HepG2 (cell line): ENCODE measurements at regions not wholly inside any gene's neighbourhood (a gene's known extent, or its start where the extent isn't known, plus 50 kb on each side); places are given as distances from the start of the nearest gene placed in this dataset.

Source experiments
- ATAC-seq: fragments of 200-7000 bp; cut with Tn5 transposase; 3 replicates; pipeline ENCODE4 v1.9.1; 2020; ENCODE audit warnings: mild to moderate bottlenecking, moderate library complexity
- BruUV-seq: library from RNA; stranded (reverse); fragments of 400-500 nt; replicated peaks from 2 replicates; lab custom pipeline; 2021; lab: Mats Ljungman, UMichigan
- CTCF ChIA-PET: fragments of 300-600 bp; formaldehyde crosslinking; extraction: SDS; loops from one replicate; lab custom pipeline; 2021; ENCODE audit warnings: low total read pairs, inconsistent platforms, low intra/inter-chr PET ratio; lab: Yijun Ruan, JAX
- POLR2A ChIA-PET: fragments of 350-600 bp; sonication (Branson Sonifier 250); formaldehyde crosslinking; loops from one replicate; lab custom pipeline; 2020; ENCODE audit warnings: antibody characterized with exemption, inconsistent platforms; lab: Yijun Ruan, JAX
- DNase-seq: peaks from one replicate; pipeline ENCODE4 v3.0.0-alpha.2; 2015; ENCODE audit warnings: low spot score
- FAIRE-seq: peaks from 3 replicates; lab custom pipeline; 2011; peaks lifted over from hg19 to GRCh38; lab: Jason Lieb, UNC
- H2AFZ ChIP-seq: one replicate; pipeline ENCODE4 v1.6.1; 2011; ENCODE audit warnings: low read length, inconsistent platforms
- H3K27ac ChIP-seq: fragments of 300-600 bp; 3 replicates; pipeline ENCODE4 v1.8.0; 2011; ENCODE audit warnings: mixed run types, mild to moderate bottlenecking, mixed read lengths, low read length, inconsistent platforms; ENCODE audit not compliant: insufficient read depth; ENCODE audit errors: extremely low read length
- H3K27me3 ChIP-seq, 2 experiments: fragments of 200-600 bp in 1 of 2; 2 replicates in 1 of 2; 3 replicates in 1 of 2; pipeline versions ENCODE4 v1.6.0 to v1.8.0; 2011; ENCODE audit warnings: low read length in 2 of 2, mild to moderate bottlenecking in 2 of 2, moderate library complexity in 2 of 2, inconsistent platforms in 1 of 2; ENCODE audit not compliant: insufficient read depth in 2 of 2, control insufficient read depth in 1 of 2
- H3K36me3 ChIP-seq, 2 experiments: fragments of 200-600 bp in 1 of 2; replicated peaks in 1 of 2; 2 replicates in 1 of 2; 3 replicates in 1 of 2; pipeline versions ENCODE4 v1.5.1 to v1.8.0; 2011; ENCODE audit warnings: low read length in 2 of 2, inconsistent platforms in 1 of 2; ENCODE audit not compliant: insufficient read depth in 2 of 2, control insufficient read depth in 1 of 2
- H3K4me1 ChIP-seq: 2 replicates; pipeline ENCODE4 v1.5.1; 2012; ENCODE audit warnings: low read length, inconsistent platforms; ENCODE audit not compliant: insufficient read depth
- H3K4me2 ChIP-seq: 2 replicates; pipeline ENCODE4 v1.6.0; 2011; ENCODE audit warnings: low read depth, low read length, inconsistent platforms
- H3K4me3 ChIP-seq, 3 experiments: fragments of 200-600 bp in 1 of 3; sonication (generic), shearing (Covaris generic) in 1 of 3; replicated peaks in 1 of 3; 2 replicates each; pipeline ENCODE4 v1.5.1; 2011 to 2016; ENCODE audit warnings: low read length in 3 of 3, inconsistent platforms in 2 of 3, low read depth in 2 of 3, mild to moderate bottlenecking in 2 of 3, control low read depth in 1 of 3, mixed read lengths in 1 of 3; ENCODE audit not compliant: insufficient read depth in 1 of 3
- H3K79me2 ChIP-seq: one replicate; pipeline ENCODE4 v1.6.1; 2011; ENCODE audit warnings: low read length, inconsistent platforms; ENCODE audit not compliant: insufficient read depth
- H3K9ac ChIP-seq: 2 replicates; pipeline ENCODE4 v1.6.0; 2011; ENCODE audit warnings: mild to moderate bottlenecking, low read depth, low read length, inconsistent platforms; ENCODE audit not compliant: insufficient read depth
- H3K9me3 ChIP-seq: 2 replicates; pipeline ENCODE4 v1.5.1; 2012; ENCODE audit warnings: mild to moderate bottlenecking, low read length
- H4K20me1 ChIP-seq: 2 replicates; pipeline ENCODE4 v1.6.0; 2011; ENCODE audit warnings: inconsistent platforms, mild to moderate bottlenecking, low read length, moderate library complexity; ENCODE audit not compliant: insufficient read depth
- CREB1 ChIP-seq, 2 experiments: fragments of 450-650 bp in 1 of 2; IDR thresholded peaks; 2 replicates each; pipeline ENCODE4 v1.6.1; 2016 to 2017; ENCODE audit warnings: control low read depth in 1 of 2, mild to moderate bottlenecking in 1 of 2, missing compliant biosample characterization in 1 of 2, missing genetic modification characterization in 1 of 2
- GABPA ChIP-seq, 2 experiments: IDR thresholded peaks; 2 replicates each; pipeline ENCODE4 v1.6.1; 2011 to 2016; ENCODE audit warnings: low read depth in 2 of 2, low read length in 1 of 2, missing biosample characterization in 1 of 2, missing genetic modification characterization in 1 of 2
- PATZ1 ChIP-seq: sonication (generic); formaldehyde crosslinking; IDR thresholded peaks from 2 replicates; pipeline ENCODE4 v1.4.0; 2020; ENCODE audit warnings: missing genetic modification reagents
- ZBTB14 ChIP-seq: sonication (generic); formaldehyde crosslinking; IDR thresholded peaks from 2 replicates; pipeline ENCODE4 v1.4.0; 2020; ENCODE audit warnings: missing genetic modification reagents
- ZNF281 ChIP-seq: sonication (generic); formaldehyde crosslinking; IDR thresholded peaks from 2 replicates; pipeline ENCODE4 v1.4.0; 2020; ENCODE audit warnings: missing genetic modification reagents, borderline replicate concordance
- ZNF383 ChIP-seq: sonication (generic); formaldehyde crosslinking; IDR thresholded peaks from 2 replicates; pipeline ENCODE4 v1.4.0; 2020; ENCODE audit warnings: missing genetic modification reagents, mild to moderate bottlenecking, borderline replicate concordance
- ZNF704 ChIP-seq: sonication (generic); formaldehyde crosslinking; IDR thresholded peaks from 2 replicates; pipeline ENCODE4 v1.8.1; 2023; ENCODE audit warnings: mild to moderate bottlenecking, inconsistent platforms, moderate library complexity, missing genetic modification reagents, borderline replicate concordance
- ZUFSP ChIP-seq: sonication (generic); formaldehyde crosslinking; IDR thresholded peaks from 2 replicates; pipeline ENCODE4 v1.9.0; 2021; ENCODE audit warnings: missing genetic modification reagents, mild to moderate bottlenecking, borderline replicate concordance
- WGBS: methylation state at CpG from one replicate; pipeline ENCODE4 v1.1.6; 2017; ENCODE audit warnings: low lambda C conversion rate; 5-methylcytosine and 5-hydroxymethylcytosine counted together
- in situ Hi-C: cut with HindIII; loops from 2 replicates; pipeline ENCODE4 v1.10.0; 2017; ENCODE audit warnings: low pct_unique_long_range_greater_than_20kb; ENCODE audit not compliant: extremely low pct_ligation_motif_present
- intact Hi-C: fragments of 100-400 bp; cut with micrococcal nuclease; formaldehyde crosslinking; loops from one replicate; pipeline ENCODE4 v1.10.0; 2022; ENCODE audit not compliant: unreplicated experiment

- DNase-seq (no peak), FAIRE-seq (no peak), ATAC-seq (no peak)
- no peak overlapping the region for H3K4me3 ChIP-seq
- no peaks in the 10 kb centered on the region for H3K27me3 ChIP-seq
- H3K27ac ChIP-seq: no peak overlapping the region
- ChIA-PET CTCF (no interaction called here), POLR2A (no interaction called here)
- H3K9me3 ChIP-seq: no peaks in the 10 kb centered on the region
- intact Hi-C loops: no loop called here
- no peak overlapping the region for H2AFZ ChIP-seq
- no peaks in the 10 kb centered on the region for H3K36me3 ChIP-seq
- in situ Hi-C loops: no loop called here
- 29% methylated on average over 3 of the region's 3 CpGs for WGBS
- H3K9ac ChIP-seq: no peak overlapping the region
- H3K79me2 ChIP-seq: no peaks in the 10 kb centered on the region
- H4K20me1 ChIP-seq: no peaks in the 10 kb centered on the region
- no TSS peak for BruUV-seq
- H3K4me1 ChIP-seq: no peaks in the 10 kb centered on the region
- no peak overlapping the region for H3K4me2 ChIP-seq
- TF ChIP-seq ZBTB14 (CRISPR knock-in tag): no peak
- TF ChIP-seq CREB1 (IDR thresholded peaks at IDR 0.05): peak; percentile 62
- no peak for TF ChIP-seq CREB1 (CRISPR knock-in tag; IDR thresholded peaks at IDR 0.05)
Observed at GRCh38 chr5:7329712-7330111, 66.2 kb upstream of the ADCY2 start.

GRCh38 chr5:7330256-7330655 is 65.7 kb upstream of the ADCY2 start:
- ChIA-PET POLR2A (no interaction called here), CTCF (no interaction called here)
- WGBS: 0% methylated on average over 3 of the region's 3 CpGs
- H3K4me2 ChIP-seq: no peak overlapping the region
- in situ Hi-C loops: no loop called here
- H3K9me3 ChIP-seq: no peaks in the 10 kb centered on the region
- no peak overlapping the region for H3K27ac ChIP-seq
- ATAC-seq: no peak
- H3K4me3 ChIP-seq: no peak overlapping the region
- no peak overlapping the region for H2AFZ ChIP-seq
- DNase-seq: no peak
- H3K27me3 ChIP-seq: no peaks in the 10 kb centered on the region
- no peaks in the 10 kb centered on the region for H4K20me1 ChIP-seq
- no peak for FAIRE-seq
- no TSS peak for BruUV-seq
- no peaks in the 10 kb centered on the region for H3K4me1 ChIP-seq
- no peaks in the 10 kb centered on the region for H3K79me2 ChIP-seq
- H3K9ac ChIP-seq: no peak overlapping the region
- H3K36me3 ChIP-seq: no peaks in the 10 kb centered on the region
- intact Hi-C loops: no loop called here
- no peak for TF ChIP-seq ZNF704 (CRISPR knock-in tag)
- no peak for TF ChIP-seq PATZ1 (CRISPR knock-in tag)
- TF ChIP-seq ZUFSP (CRISPR knock-in tag): no peak
- no peak for TF ChIP-seq GABPA (IDR thresholded peaks at IDR 0.05; ENCODE audit: low read depth, low read length)
- no peak for TF ChIP-seq GABPA (CRISPR knock-in tag; IDR thresholded peaks at IDR 0.05; ENCODE audit: low read depth)
- TF ChIP-seq ZNF383 (CRISPR knock-in tag): no peak
- TF ChIP-seq ZNF281 (CRISPR knock-in tag): no peak
